SK-N-DZ (cell line): ENCODE measurements at regions not wholly inside any gene's neighbourhood (a gene's known extent, or its start where the extent isn't known, plus 50 kb on each side); places are given as distances from the start of the nearest gene placed in this dataset.
"Not testable (repeated sequence)": the region's sequence is repeated elsewhere in the genome, so short reads cannot be mapped to it uniquely, and the experiment has no call there.

Experiments used
- DNase-seq: peaks from one replicate; pipeline ENCODE4 v3.0.0-alpha.2; 2015; ENCODE audit warnings: low spot score

- DNase-seq = no peak
Observed at GRCh38 chr16:80014241-80014939, 413.9 kb upstream of the MAF start.

GRCh38 chr16:80012586-80012985 lies 412.0 kb upstream of the MAF start:
- DNase-seq = no peak

- DNase-seq = no peak
Observed at GRCh38 chr16:80009971-80010659, 409.6 kb upstream of the MAF start.

- DNase-seq = no peak
Observed at GRCh38 chr16:80008857-80009256, 408.3 kb upstream of the MAF start.

- no peak for DNase-seq
Observed at GRCh38 chr16:80007231-80007630, 406.7 kb upstream of the MAF start.

GRCh38 chr16:80006241-80007215 lies 406.0 kb upstream of the MAF start:
- no peak for DNase-seq

- DNase-seq = no peak
Observed at GRCh38 chr16:80004113-80004512, 403.6 kb upstream of the MAF start.

- no peak for DNase-seq
Observed at GRCh38 chr16:80002261-80002660, 401.7 kb upstream of the MAF start.

GRCh38 chr16:79998143-79998542 lies 397.6 kb upstream of the MAF start:
- no peak for DNase-seq

- DNase-seq = no peak
Observed at GRCh38 chr16:79997257-79997656, 396.7 kb upstream of the MAF start.

GRCh38 chr16:79996321-79996720 lies 395.8 kb upstream of the MAF start:
- no peak for DNase-seq

- DNase-seq = no peak
Observed at GRCh38 chr16:79995315-79995714, 394.8 kb upstream of the MAF start.

GRCh38 chr16:79994418-79994817 lies 393.9 kb upstream of the MAF start:
- DNase-seq = no peak

GRCh38 chr16:79993629-79994209 lies 393.2 kb upstream of the MAF start:
- DNase-seq = no peak

GRCh38 chr16:79991969-79992368 lies 391.4 kb upstream of the MAF start:
- DNase-seq = no peak

GRCh38 chr16:79988721-79989220 lies 388.2 kb upstream of the MAF start:
- no peak for DNase-seq

- no peak for DNase-seq
Observed at GRCh38 chr16:79988089-79988488, 387.6 kb upstream of the MAF start.

GRCh38 chr16:79986352-79986751 lies 385.8 kb upstream of the MAF start:
- DNase-seq = no peak

GRCh38 chr16:79985606-79986005 lies 385.1 kb upstream of the MAF start:
- no peak for DNase-seq

- not testable (repeated sequence) for DNase-seq
Observed at GRCh38 chr16:79984149-79984548, 383.6 kb upstream of the MAF start.

GRCh38 chr16:79982862-79983261 lies 382.3 kb upstream of the MAF start:
- DNase-seq = no peak

GRCh38 chr16:79982361-79982760 lies 381.8 kb upstream of the MAF start:
- no peak for DNase-seq
